ENCODE measurements at regions not wholly inside any gene's neighbourhood (a gene's known extent, or its start where the extent isn't known, plus 50 kb on each side); places are given as distances from the start of the nearest gene placed in this dataset.
"Not testable (repeated sequence)": the region's sequence is repeated elsewhere in the genome, so short reads cannot be mapped to it uniquely, and the experiment has no call there.

DNA sequence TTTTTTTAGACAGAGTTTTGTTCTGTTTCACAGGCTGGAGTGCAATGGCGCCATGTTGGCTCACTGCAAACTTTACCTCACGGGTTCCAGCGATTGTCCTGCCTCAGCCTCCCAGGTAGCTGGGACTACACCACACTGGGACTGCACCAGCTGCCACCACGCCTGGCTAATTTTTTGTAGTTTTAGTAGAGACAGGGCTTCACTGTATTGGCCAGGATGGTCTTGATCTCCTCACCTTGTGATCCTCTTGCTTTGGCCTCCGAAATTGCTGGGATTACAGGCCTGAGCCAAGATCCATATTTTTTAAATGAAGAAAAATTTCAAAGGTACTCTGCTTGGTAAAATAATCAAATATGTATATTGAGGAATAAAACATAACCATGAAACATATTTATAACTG lies 195.8 kb upstream of the TPTE start:
- H4K20me1 ChIP-seq (ENCODE audit: insufficient read depth, low read length); H3K4me3 ChIP-seq (ENCODE audit: insufficient read depth, low read depth, low read length); POLR2A ChIA-PET (ENCODE audit: unreplicated experiment); H4K5ac ChIP-seq (ENCODE audit: low read depth, low read length); H3K18ac ChIP-seq (ENCODE audit: low read depth, low read length); intact Hi-C loops (cut with micrococcal nuclease); H4K8ac ChIP-seq (ENCODE audit: low read depth in 2 of 2, low read length in 2 of 2); H3K9me1 ChIP-seq (ENCODE audit: insufficient read depth, low read length); H4K91ac ChIP-seq (ENCODE audit: insufficient read depth, low read depth, low read length); H3K4ac ChIP-seq (ENCODE audit: low read depth, low read length); H3K4me1 ChIP-seq (ENCODE audit: control insufficient read depth, insufficient read depth, low read length); H3K14ac ChIP-seq (replicated peaks; ENCODE audit: low read depth, low read length); CTCF ChIA-PET; H2AFZ ChIP-seq (replicated peaks; ENCODE audit: low read length, poor library complexity); H3K4me2 ChIP-seq (ENCODE audit: low read depth, low read length); H2BK5ac ChIP-seq (ENCODE audit: low read depth, low read length, poor library complexity, severe bottlenecking); H3K79me1 ChIP-seq (ENCODE audit: low read depth in 1 of 2, low read length in 2 of 2); H2BK120ac ChIP-seq (ENCODE audit: low read depth, low read length); H3K27ac ChIP-seq (ENCODE audit: insufficient read depth, low read length); BruUV-seq (replicated peaks); H3K9ac ChIP-seq (ENCODE audit: low read depth, low read length); DNase-seq; ATAC-seq (ENCODE audit: low read depth); H3K23ac ChIP-seq (ENCODE audit: low read depth, low read length); H2BK15ac ChIP-seq (ENCODE audit: low read depth, low read length); H3K36me3 ChIP-seq (ENCODE audit: control insufficient read depth, insufficient read depth, low read length); dilution Hi-C loops (cut with HindIII; ENCODE audit: low sequenced_read_pairs, unreplicated experiment); H2AK9ac ChIP-seq (replicated peaks; ENCODE audit: low read depth, low read length, poor library complexity); H3K27me3 ChIP-seq (ENCODE audit: control insufficient read depth, insufficient read depth, low read length); H2AK5ac ChIP-seq (ENCODE audit: low read depth, low read length); in situ Hi-C loops (cut with MboI; ENCODE audit: low sequenced_read_pairs); H2BK20ac ChIP-seq (ENCODE audit: low read depth, low read length): not testable (repeated sequence)
- WGBS, 2 experiments (ENCODE audit: extremely low coverage in 2 of 2, insufficient read length in 1 of 2) = 37% methylated on average over 5 of the region's 5 CpGs; no CpG with 5 or more reads in 1 of the 2 experiments
- Histone ChIP-seq H3K9me3 (ENCODE audit: control insufficient read depth, insufficient read depth, low read length) (peaks cover 21% of the 10 kb centered on the region), H3K56ac (ENCODE audit: extremely low read depth, insufficient read depth, low read length) (peak overlapping the region; percentile 8; the same call in 1 of the 2 replicates)

DNA sequence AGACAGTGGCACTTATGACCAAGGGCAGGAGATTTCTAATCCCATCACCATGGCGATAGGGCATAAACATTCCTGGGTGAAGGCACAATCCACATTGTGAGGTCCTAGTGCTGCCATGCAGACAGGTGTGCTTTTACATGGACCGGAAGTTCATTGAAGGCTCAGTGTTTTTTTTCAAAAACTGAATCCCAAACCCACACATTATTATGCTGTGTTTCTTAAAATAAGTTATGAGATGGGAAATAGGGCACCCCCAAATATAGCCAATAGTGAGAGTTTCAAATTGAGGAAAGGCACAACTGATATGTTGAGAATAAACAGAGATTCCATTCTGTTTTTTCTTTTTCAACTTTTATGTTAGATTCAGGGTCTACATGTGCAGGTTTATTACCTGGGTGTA lies 195.2 kb upstream of the TPTE start:
- not testable (repeated sequence) for H2AK9ac ChIP-seq (replicated peaks; ENCODE audit: low read depth, low read length, poor library complexity)

More for the DNA sequence above, 195.2 kb upstream of the TPTE start:
- H3K27me3 ChIP-seq (ENCODE audit: control insufficient read depth, insufficient read depth, low read length); H3K14ac ChIP-seq (replicated peaks; ENCODE audit: low read depth, low read length); H2BK20ac ChIP-seq (ENCODE audit: low read depth, low read length); H3K18ac ChIP-seq (ENCODE audit: low read depth, low read length); DNase-seq; ATAC-seq (ENCODE audit: low read depth); H2BK15ac ChIP-seq (ENCODE audit: low read depth, low read length); H2BK120ac ChIP-seq (ENCODE audit: low read depth, low read length); H4K8ac ChIP-seq (ENCODE audit: low read depth in 2 of 2, low read length in 2 of 2); dilution Hi-C loops (cut with HindIII; ENCODE audit: low sequenced_read_pairs, unreplicated experiment); H3K27ac ChIP-seq (ENCODE audit: insufficient read depth, low read length); H2BK5ac ChIP-seq (ENCODE audit: low read depth, low read length, poor library complexity, severe bottlenecking); CTCF ChIA-PET; H3K9ac ChIP-seq (ENCODE audit: low read depth, low read length); H3K4me2 ChIP-seq (ENCODE audit: low read depth, low read length); H4K5ac ChIP-seq (ENCODE audit: low read depth, low read length); POLR2A ChIA-PET (ENCODE audit: unreplicated experiment); H3K23ac ChIP-seq (ENCODE audit: low read depth, low read length); H3K4me3 ChIP-seq (ENCODE audit: insufficient read depth, low read depth, low read length); H4K20me1 ChIP-seq (ENCODE audit: insufficient read depth, low read length); H4K91ac ChIP-seq (ENCODE audit: insufficient read depth, low read depth, low read length); H3K9me1 ChIP-seq (ENCODE audit: insufficient read depth, low read length); H3K56ac ChIP-seq (ENCODE audit: extremely low read depth, insufficient read depth, low read length); H3K36me3 ChIP-seq (ENCODE audit: control insufficient read depth, insufficient read depth, low read length); H2AFZ ChIP-seq (replicated peaks; ENCODE audit: low read length, poor library complexity); BruUV-seq (replicated peaks); intact Hi-C loops (cut with micrococcal nuclease); H3K4ac ChIP-seq (ENCODE audit: low read depth, low read length); in situ Hi-C loops (cut with MboI; ENCODE audit: low sequenced_read_pairs); H2AK5ac ChIP-seq (ENCODE audit: low read depth, low read length); H3K4me1 ChIP-seq (ENCODE audit: control insufficient read depth, insufficient read depth, low read length); H3K79me1 ChIP-seq (ENCODE audit: low read depth in 1 of 2, low read length in 2 of 2): not testable (repeated sequence)
- peaks cover 27% of the 10 kb centered on the region for H3K9me3 ChIP-seq (ENCODE audit: control insufficient read depth, insufficient read depth, low read length)
- 67% methylated on average over 1 of the region's 2 CpGs; no CpG with 5 or more reads in 1 of the 2 experiments for WGBS, 2 experiments (ENCODE audit: extremely low coverage in 2 of 2, insufficient read length in 1 of 2)

Data from IMR-90 (cell line).